ENCODE measurements at regions not wholly inside any gene's neighbourhood (a gene's known extent, or its start where the extent isn't known, plus 50 kb on each side); places are given as distances from the start of the nearest gene placed in this dataset.

DNA sequence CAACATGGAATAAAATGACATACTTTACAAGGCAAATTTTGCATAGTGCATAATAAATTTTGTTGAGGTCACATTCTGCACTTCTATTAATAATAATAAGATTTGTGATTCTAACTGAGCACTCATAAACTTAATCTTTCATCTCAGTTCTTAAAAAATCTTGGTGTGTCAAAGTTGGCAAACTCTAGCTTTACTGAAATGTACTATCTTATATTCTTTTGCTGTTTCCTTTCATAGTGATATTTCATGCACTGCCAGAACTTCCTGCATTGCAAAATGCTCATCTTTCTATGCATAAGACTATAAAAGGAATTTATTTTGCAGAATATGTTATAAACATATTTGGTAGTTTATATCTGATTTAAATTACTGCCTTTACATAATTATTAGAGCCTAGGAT is 797.6 kb downstream of the ADGRL2 start:
- TF ChIP-seq GATA2 (IDR thresholded peaks at IDR 0.05; ENCODE audit: low read depth, low read length): no peak
- no peak for TF ChIP-seq GATA3 (IDR thresholded peaks at IDR 0.05; ENCODE audit: low read depth, low read length)
